HepG2 (cell line): ENCODE measurements at regions not wholly inside any gene's neighbourhood (a gene's known extent, or its start where the extent isn't known, plus 50 kb on each side); places are given as distances from the start of the nearest gene placed in this dataset.

Experiments used
- ATAC-seq: fragments of 200-7000 bp; cut with Tn5 transposase; 3 replicates; pipeline ENCODE4 v1.9.1; 2020; ENCODE audit warnings: mild to moderate bottlenecking, moderate library complexity
- BruUV-seq: library from RNA; stranded (reverse); fragments of 400-500 nt; replicated peaks from 2 replicates; lab custom pipeline; 2021; lab: Mats Ljungman, UMichigan
- CTCF ChIA-PET: fragments of 300-600 bp; formaldehyde crosslinking; extraction: SDS; loops from one replicate; lab custom pipeline; 2021; ENCODE audit warnings: low total read pairs, inconsistent platforms, low intra/inter-chr PET ratio; lab: Yijun Ruan, JAX
- POLR2A ChIA-PET: fragments of 350-600 bp; sonication (Branson Sonifier 250); formaldehyde crosslinking; loops from one replicate; lab custom pipeline; 2020; ENCODE audit warnings: antibody characterized with exemption, inconsistent platforms; lab: Yijun Ruan, JAX
- DNase-seq: peaks from one replicate; pipeline ENCODE4 v3.0.0-alpha.2; 2015; ENCODE audit warnings: low spot score
- FAIRE-seq: peaks from 3 replicates; lab custom pipeline; 2011; peaks lifted over from hg19 to GRCh38; lab: Jason Lieb, UNC
- H2AFZ ChIP-seq: one replicate; pipeline ENCODE4 v1.6.1; 2011; ENCODE audit warnings: low read length, inconsistent platforms
- H3K27ac ChIP-seq: fragments of 300-600 bp; 3 replicates; pipeline ENCODE4 v1.8.0; 2011; ENCODE audit warnings: mixed run types, mild to moderate bottlenecking, mixed read lengths, low read length, inconsistent platforms; ENCODE audit not compliant: insufficient read depth; ENCODE audit errors: extremely low read length
- H3K27me3 ChIP-seq, 2 experiments: fragments of 200-600 bp in 1 of 2; 2 replicates in 1 of 2; 3 replicates in 1 of 2; pipeline versions ENCODE4 v1.6.0 to v1.8.0; 2011; ENCODE audit warnings: low read length in 2 of 2, mild to moderate bottlenecking in 2 of 2, moderate library complexity in 2 of 2, inconsistent platforms in 1 of 2; ENCODE audit not compliant: insufficient read depth in 2 of 2, control insufficient read depth in 1 of 2
- H3K36me3 ChIP-seq, 2 experiments: fragments of 200-600 bp in 1 of 2; replicated peaks in 1 of 2; 2 replicates in 1 of 2; 3 replicates in 1 of 2; pipeline versions ENCODE4 v1.5.1 to v1.8.0; 2011; ENCODE audit warnings: low read length in 2 of 2, inconsistent platforms in 1 of 2; ENCODE audit not compliant: insufficient read depth in 2 of 2, control insufficient read depth in 1 of 2
- H3K4me1 ChIP-seq: 2 replicates; pipeline ENCODE4 v1.5.1; 2012; ENCODE audit warnings: low read length, inconsistent platforms; ENCODE audit not compliant: insufficient read depth
- H3K4me2 ChIP-seq: 2 replicates; pipeline ENCODE4 v1.6.0; 2011; ENCODE audit warnings: low read depth, low read length, inconsistent platforms
- H3K4me3 ChIP-seq, 3 experiments: fragments of 200-600 bp in 1 of 3; sonication (generic), shearing (Covaris generic) in 1 of 3; replicated peaks in 1 of 3; 2 replicates each; pipeline ENCODE4 v1.5.1; 2011 to 2016; ENCODE audit warnings: low read length in 3 of 3, inconsistent platforms in 2 of 3, low read depth in 2 of 3, mild to moderate bottlenecking in 2 of 3, control low read depth in 1 of 3, mixed read lengths in 1 of 3; ENCODE audit not compliant: insufficient read depth in 1 of 3
- H3K79me2 ChIP-seq: one replicate; pipeline ENCODE4 v1.6.1; 2011; ENCODE audit warnings: low read length, inconsistent platforms; ENCODE audit not compliant: insufficient read depth
- H3K9ac ChIP-seq: 2 replicates; pipeline ENCODE4 v1.6.0; 2011; ENCODE audit warnings: mild to moderate bottlenecking, low read depth, low read length, inconsistent platforms; ENCODE audit not compliant: insufficient read depth
- H3K9me3 ChIP-seq: 2 replicates; pipeline ENCODE4 v1.5.1; 2012; ENCODE audit warnings: mild to moderate bottlenecking, low read length
- H4K20me1 ChIP-seq: 2 replicates; pipeline ENCODE4 v1.6.0; 2011; ENCODE audit warnings: inconsistent platforms, mild to moderate bottlenecking, low read length, moderate library complexity; ENCODE audit not compliant: insufficient read depth
- ATRX ChIP-seq: sonication (generic); formaldehyde crosslinking; IDR thresholded peaks from 2 replicates; pipeline ENCODE4 v1.4.0; 2020; ENCODE audit warnings: missing genetic modification reagents, borderline replicate concordance
- HCFC1 ChIP-seq: fragments of 150-350 bp; IDR thresholded peaks from 2 replicates; pipeline ENCODE4 v1.6.1; 2014; ENCODE audit warnings: low read depth, low read length
- JUND ChIP-seq: sonication (generic); formaldehyde crosslinking; IDR thresholded peaks from 2 replicates; pipeline ENCODE4 v1.8.0; 2022; ENCODE audit warnings: mild to moderate bottlenecking, missing genetic modification reagents
- RNF2 ChIP-seq: fragments of 450-650 bp; conservative IDR thresholded peaks from 2 replicates; pipeline ENCODE4 v1.6.1; 2016; ENCODE audit warnings: low read depth
- ZKSCAN8 ChIP-seq: IDR thresholded peaks from 2 replicates; pipeline ENCODE4 v1.6.1; 2016; ENCODE audit warnings: borderline replicate concordance, missing genetic modification reagents, missing compliant biosample characterization
- ZNF205 ChIP-seq: IDR thresholded peaks from 2 replicates; pipeline ENCODE4 v1.6.1; 2018; ENCODE audit warnings: missing biosample characterization, missing genetic modification reagents
- ZNF256 ChIP-seq: sonication (generic); formaldehyde crosslinking; conservative IDR thresholded peaks from 2 replicates; pipeline ENCODE4 v1.4.0; 2020; ENCODE audit warnings: missing genetic modification reagents
- ZNF562 ChIP-seq: sonication (generic); formaldehyde crosslinking; IDR thresholded peaks from 2 replicates; pipeline ENCODE4 v1.8.0; 2022; ENCODE audit warnings: missing genetic modification reagents, borderline replicate concordance
- WGBS: methylation state at CpG from one replicate; pipeline ENCODE4 v1.1.6; 2017; ENCODE audit warnings: low lambda C conversion rate; 5-methylcytosine and 5-hydroxymethylcytosine counted together
- in situ Hi-C: cut with HindIII; loops from 2 replicates; pipeline ENCODE4 v1.10.0; 2017; ENCODE audit warnings: low pct_unique_long_range_greater_than_20kb; ENCODE audit not compliant: extremely low pct_ligation_motif_present
- intact Hi-C: fragments of 100-400 bp; cut with micrococcal nuclease; formaldehyde crosslinking; loops from one replicate; pipeline ENCODE4 v1.10.0; 2022; ENCODE audit not compliant: unreplicated experiment
- TF ChIP-seq, protein P1 (sequence below): sonication (generic); formaldehyde crosslinking; IDR thresholded peaks from 2 replicates; pipeline ENCODE4 v1.8.0; 2022; ENCODE audit warnings: mild to moderate bottlenecking, missing genetic modification reagents; ENCODE audit not compliant: insufficient replicate concordance
- TF ChIP-seq, protein P2 (sequence below), 2 experiments: IDR thresholded peaks; 2 replicates each; pipeline ENCODE4 v1.6.1; 2011 to 2012; ENCODE audit warnings: low read length in 2 of 2, borderline replicate concordance in 1 of 2, low read depth in 1 of 2, mild to moderate bottlenecking in 1 of 2, moderate library complexity in 1 of 2

DNA sequence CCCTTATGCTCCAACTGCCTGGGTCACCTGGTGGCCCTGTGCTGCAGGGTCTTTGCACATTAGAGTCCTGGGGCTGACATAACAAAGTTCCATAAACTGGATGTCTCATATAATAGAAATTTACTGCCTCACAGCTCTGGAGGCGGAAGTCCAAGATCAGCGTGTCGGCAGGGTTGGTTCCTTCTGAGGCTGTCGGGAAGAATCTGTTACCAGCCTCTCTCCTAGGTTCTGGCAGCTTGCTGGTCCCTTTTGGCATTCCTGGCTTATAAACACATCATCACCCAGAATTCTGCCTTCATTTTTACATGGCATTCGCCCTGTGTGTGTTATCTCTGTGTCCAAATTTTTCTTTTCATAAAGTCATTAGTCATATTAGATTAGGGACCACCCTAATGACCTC is 170.5 kb downstream of the NDUFA10 start:
- intact Hi-C loops = no loop called here

More for the DNA sequence above, 170.5 kb downstream of the NDUFA10 start:
- Histone ChIP-seq H3K27me3 (peaks cover 1 to 20% of the 10 kb centered on the region in 2 experiments; a peak in 2 of 5 replicates), H3K36me3 (no peaks in the 10 kb centered on the region), H2AFZ (no peak overlapping the region), H3K4me3 (no peak overlapping the region), H3K79me2 (no peaks in the 10 kb centered on the region), H3K9me3 (no peaks in the 10 kb centered on the region), H3K27ac (no peak overlapping the region), H3K9ac (no peak overlapping the region), H3K4me2 (no peak overlapping the region), H4K20me1 (no peaks in the 10 kb centered on the region), H3K4me1 (0 out of 2 replicates have a peak, but pooled peaks cover 6% of the 10 kb centered on the region)
- in situ Hi-C loops = no loop called here
- FAIRE-seq (no peak), DNase-seq (no peak), ATAC-seq (no peak)
- CTCF ChIA-PET = no interaction called here
- WGBS = 63% methylated on average over 5 of the region's 5 CpGs
- POLR2A ChIA-PET = no interaction called here
- TF ChIP-seq, protein P1, sequence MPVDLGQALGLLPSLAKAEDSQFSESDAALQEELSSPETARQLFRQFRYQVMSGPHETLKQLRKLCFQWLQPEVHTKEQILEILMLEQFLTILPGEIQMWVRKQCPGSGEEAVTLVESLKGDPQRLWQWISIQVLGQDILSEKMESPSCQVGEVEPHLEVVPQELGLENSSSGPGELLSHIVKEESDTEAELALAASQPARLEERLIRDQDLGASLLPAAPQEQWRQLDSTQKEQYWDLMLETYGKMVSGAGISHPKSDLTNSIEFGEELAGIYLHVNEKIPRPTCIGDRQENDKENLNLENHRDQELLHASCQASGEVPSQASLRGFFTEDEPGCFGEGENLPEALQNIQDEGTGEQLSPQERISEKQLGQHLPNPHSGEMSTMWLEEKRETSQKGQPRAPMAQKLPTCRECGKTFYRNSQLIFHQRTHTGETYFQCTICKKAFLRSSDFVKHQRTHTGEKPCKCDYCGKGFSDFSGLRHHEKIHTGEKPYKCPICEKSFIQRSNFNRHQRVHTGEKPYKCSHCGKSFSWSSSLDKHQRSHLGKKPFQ (CRISPR knock-in tag) = no peak
- TF ChIP-seq, protein P2, sequence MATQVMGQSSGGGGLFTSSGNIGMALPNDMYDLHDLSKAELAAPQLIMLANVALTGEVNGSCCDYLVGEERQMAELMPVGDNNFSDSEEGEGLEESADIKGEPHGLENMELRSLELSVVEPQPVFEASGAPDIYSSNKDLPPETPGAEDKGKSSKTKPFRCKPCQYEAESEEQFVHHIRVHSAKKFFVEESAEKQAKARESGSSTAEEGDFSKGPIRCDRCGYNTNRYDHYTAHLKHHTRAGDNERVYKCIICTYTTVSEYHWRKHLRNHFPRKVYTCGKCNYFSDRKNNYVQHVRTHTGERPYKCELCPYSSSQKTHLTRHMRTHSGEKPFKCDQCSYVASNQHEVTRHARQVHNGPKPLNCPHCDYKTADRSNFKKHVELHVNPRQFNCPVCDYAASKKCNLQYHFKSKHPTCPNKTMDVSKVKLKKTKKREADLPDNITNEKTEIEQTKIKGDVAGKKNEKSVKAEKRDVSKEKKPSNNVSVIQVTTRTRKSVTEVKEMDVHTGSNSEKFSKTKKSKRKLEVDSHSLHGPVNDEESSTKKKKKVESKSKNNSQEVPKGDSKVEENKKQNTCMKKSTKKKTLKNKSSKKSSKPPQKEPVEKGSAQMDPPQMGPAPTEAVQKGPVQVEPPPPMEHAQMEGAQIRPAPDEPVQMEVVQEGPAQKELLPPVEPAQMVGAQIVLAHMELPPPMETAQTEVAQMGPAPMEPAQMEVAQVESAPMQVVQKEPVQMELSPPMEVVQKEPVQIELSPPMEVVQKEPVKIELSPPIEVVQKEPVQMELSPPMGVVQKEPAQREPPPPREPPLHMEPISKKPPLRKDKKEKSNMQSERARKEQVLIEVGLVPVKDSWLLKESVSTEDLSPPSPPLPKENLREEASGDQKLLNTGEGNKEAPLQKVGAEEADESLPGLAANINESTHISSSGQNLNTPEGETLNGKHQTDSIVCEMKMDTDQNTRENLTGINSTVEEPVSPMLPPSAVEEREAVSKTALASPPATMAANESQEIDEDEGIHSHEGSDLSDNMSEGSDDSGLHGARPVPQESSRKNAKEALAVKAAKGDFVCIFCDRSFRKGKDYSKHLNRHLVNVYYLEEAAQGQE (IDR thresholded peaks at IDR 0.05; ENCODE audit: borderline replicate concordance in 1 of 2, low read depth in 1 of 2, low read length in 2 of 2) = no peak
- TF ChIP-seq ZNF256 = no peak
- TF ChIP-seq HCFC1 = no peak
- TF ChIP-seq RNF2 = no peak
- no peak for TF ChIP-seq ATRX (CRISPR knock-in tag)
- no peak for TF ChIP-seq JUND (CRISPR knock-in tag)
- TF ChIP-seq ZNF562 (CRISPR knock-in tag) = no peak
- no peak for TF ChIP-seq ZNF205
- TF ChIP-seq ZKSCAN8 (CRISPR knock-in tag) = no peak
- no TSS peak for BruUV-seq
